KMS-11 (cell line): ENCODE measurements at regions not wholly inside any gene's neighbourhood (a gene's known extent, or its start where the extent isn't known, plus 50 kb on each side); places are given as distances from the start of the nearest gene placed in this dataset.

Source experiments
- H2AFZ ChIP-seq: fragments of 200-600 bp; sonication (generic); 2 replicates; pipeline ENCODE4 v1.6.1; 2016; ENCODE audit warnings: antibody characterized with exemption, mixed run types, low read depth
- H3K27ac ChIP-seq: fragments of 200-600 bp; sonication (generic); 2 replicates; pipeline ENCODE4 v1.6.1; 2016; ENCODE audit warnings: mild to moderate bottlenecking, mixed run types
- H3K27me3 ChIP-seq: fragments of 200-600 bp; sonication (generic); 2 replicates; pipeline ENCODE4 v1.6.1; 2017; ENCODE audit warnings: mild to moderate bottlenecking, low read depth, mixed run types, moderate library complexity; ENCODE audit not compliant: insufficient read depth
- H3K36me3 ChIP-seq: fragments of 200-600 bp; sonication (generic); 2 replicates; pipeline ENCODE4 v1.6.1; 2017; ENCODE audit warnings: mild to moderate bottlenecking, mixed run types; ENCODE audit not compliant: insufficient read depth
- H3K4me1 ChIP-seq: fragments of 200-600 bp; sonication (generic); 2 replicates; pipeline ENCODE4 v1.6.1; 2016; ENCODE audit warnings: mild to moderate bottlenecking, low read depth, mixed run types; ENCODE audit not compliant: poor library complexity, severe bottlenecking
- H3K4me2 ChIP-seq: fragments of 200-600 bp; sonication (generic); 2 replicates; pipeline ENCODE4 v1.7.0; 2016; ENCODE audit warnings: mild to moderate bottlenecking, mixed run types
- H3K4me3 ChIP-seq: fragments of 200-600 bp; sonication (generic); IDR thresholded peaks from 2 replicates; pipeline ENCODE4 v1.6.1; 2017; ENCODE audit warnings: low read depth, low read length, mixed read lengths; ENCODE audit not compliant: insufficient read depth
- H3K79me2 ChIP-seq: fragments of 200-600 bp; sonication (generic); 2 replicates; pipeline ENCODE4 v1.6.1; 2016; ENCODE audit warnings: low read depth, mixed run types; ENCODE audit not compliant: insufficient read depth
- H3K9ac ChIP-seq: fragments of 200-600 bp; sonication (generic); 2 replicates; pipeline ENCODE4 v1.6.1; 2016; ENCODE audit warnings: mild to moderate bottlenecking, mixed run types
- H4K20me1 ChIP-seq: fragments of 200-600 bp; sonication (generic); 2 replicates; pipeline ENCODE4 v1.6.1; 2016; ENCODE audit warnings: mild to moderate bottlenecking, mixed run types; ENCODE audit not compliant: insufficient read depth
- CTCF ChIP-seq: fragments of 200-600 bp; sonication (generic); conservative IDR thresholded peaks from 2 replicates; pipeline ENCODE4 v1.6.1; 2017; ENCODE audit warnings: low read depth, mild to moderate bottlenecking, antibody characterized with exemption, low read length, moderate library complexity, mixed read lengths

- H3K36me3 ChIP-seq: no peaks in the 10 kb centered on the region
- no peak overlapping the region for H3K4me2 ChIP-seq
- no peaks in the 10 kb centered on the region for H3K79me2 ChIP-seq
- no peak overlapping the region for H3K9ac ChIP-seq
- no peak for TF ChIP-seq CTCF
- H4K20me1 ChIP-seq: no peaks in the 10 kb centered on the region
- H3K27me3 ChIP-seq: no peaks in the 10 kb centered on the region
- H2AFZ ChIP-seq: no peak overlapping the region
- no peak overlapping the region for H3K4me3 ChIP-seq
- no peaks in the 10 kb centered on the region for H3K4me1 ChIP-seq
- H3K27ac ChIP-seq: no peak overlapping the region
Measured at GRCh38 chr5:67660149-67660548, 463.6 kb upstream of the CD180 start.

- Histone ChIP-seq H4K20me1 (no peaks in the 10 kb centered on the region), H3K4me1 (no peaks in the 10 kb centered on the region), H3K9ac (no peak overlapping the region), H3K79me2 (no peaks in the 10 kb centered on the region), H3K27me3 (no peaks in the 10 kb centered on the region), H3K4me2 (no peak overlapping the region), H3K36me3 (no peaks in the 10 kb centered on the region), H2AFZ (no peak overlapping the region), H3K4me3 (no peak overlapping the region), H3K27ac (no peak overlapping the region)
- TF ChIP-seq CTCF: no peak
Measured at GRCh38 chr5:67659288-67659687, 462.7 kb upstream of the CD180 start.

- Histone ChIP-seq H3K4me2 (no peak overlapping the region), H3K27me3 (no peaks in the 10 kb centered on the region), H3K79me2 (no peaks in the 10 kb centered on the region), H3K27ac (no peak overlapping the region), H3K4me1 (no peaks in the 10 kb centered on the region), H3K9ac (no peak overlapping the region), H3K36me3 (no peaks in the 10 kb centered on the region), H2AFZ (no peak overlapping the region), H3K4me3 (no peak overlapping the region), H4K20me1 (no peaks in the 10 kb centered on the region)
- no peak for TF ChIP-seq CTCF
Measured at GRCh38 chr5:67657055-67657454, 460.5 kb upstream of the CD180 start.

GRCh38 chr5:67652201-67652600 lies 455.6 kb upstream of the CD180 start:
- no peak for TF ChIP-seq CTCF
- Histone ChIP-seq H3K9ac (no peak overlapping the region), H3K4me2 (no peak overlapping the region), H3K4me1 (no peaks in the 10 kb centered on the region), H3K27ac (no peak overlapping the region), H3K4me3 (no peak overlapping the region), H3K79me2 (no peaks in the 10 kb centered on the region), H3K36me3 (no peaks in the 10 kb centered on the region), H4K20me1 (no peaks in the 10 kb centered on the region), H3K27me3 (no peaks in the 10 kb centered on the region), H2AFZ (no peak overlapping the region)

- Histone ChIP-seq H3K4me2 (no peak overlapping the region), H3K4me1 (no peaks in the 10 kb centered on the region), H3K9ac (no peak overlapping the region), H3K79me2 (no peaks in the 10 kb centered on the region), H3K27ac (no peak overlapping the region), H3K36me3 (no peaks in the 10 kb centered on the region), H3K4me3 (no peak overlapping the region), H2AFZ (no peak overlapping the region), H3K27me3 (no peaks in the 10 kb centered on the region), H4K20me1 (no peaks in the 10 kb centered on the region)
- no peak for TF ChIP-seq CTCF
Measured at GRCh38 chr5:67651180-67651579, 454.6 kb upstream of the CD180 start.
